Mesodermal cell (in vitro differentiated cells): ENCODE measurements at regions not wholly inside any gene's neighbourhood (a gene's known extent, or its start where the extent isn't known, plus 50 kb on each side); places are given as distances from the start of the nearest gene placed in this dataset.
A peak's percentile ranks its signal among the peaks of the same experiment; 100 is the strongest.

Source experiments
- H3K27ac ChIP-seq: 2 replicates; pipeline ENCODE4 v1.7.0; 2013; ENCODE audit warnings: mild to moderate bottlenecking, low read depth, low read length, moderate library complexity; ENCODE audit not compliant: severe bottlenecking
- H3K36me3 ChIP-seq: 2 replicates; pipeline ENCODE4 v1.7.1; 2013; ENCODE audit warnings: mild to moderate bottlenecking, low read length, moderate library complexity; ENCODE audit not compliant: control insufficient read depth, insufficient read depth
- H3K4me1 ChIP-seq: one replicate; pipeline ENCODE4 v1.7.1; 2013; ENCODE audit warnings: mild to moderate bottlenecking, low read length; ENCODE audit not compliant: insufficient read depth, control insufficient read depth, poor library complexity, severe bottlenecking
- H3K4me3 ChIP-seq: 2 replicates; pipeline ENCODE4 v1.7.0; 2013; ENCODE audit warnings: low read length, control low read depth, mild to moderate bottlenecking; ENCODE audit not compliant: insufficient read depth, poor library complexity, severe bottlenecking; ENCODE audit errors: extremely low read depth
- H3K9me3 ChIP-seq: 2 replicates; pipeline ENCODE4 v1.7.1; 2013; ENCODE audit warnings: mild to moderate bottlenecking, low read length, moderate library complexity; ENCODE audit not compliant: control insufficient read depth
- whole genome bisulfite sequencing, 2 experiments: methylation state at CpG; one replicate each; pipeline ENCODE4 v1.1.5; 2013; ENCODE audit warnings: missing lambda C conversion rate in 2 of 2; ENCODE audit not compliant: insufficient coverage in 2 of 2; 5-methylcytosine and 5-hydroxymethylcytosine counted together

- H3K27ac ChIP-seq: no peak overlapping the region
- no peaks in the 10 kb centered on the region for H3K9me3 ChIP-seq
- H3K36me3 ChIP-seq: no peaks in the 10 kb centered on the region
- WGBS, 2 experiments: no CpG with 5 or more reads among the region's 1 CpG
- no peaks in the 10 kb centered on the region for H3K4me1 ChIP-seq
- H3K4me3 ChIP-seq: no peak overlapping the region
These were observed 576.8 kb downstream of the GBA3 start for GRCh38 chr4:23269566-23269965.

- WGBS, 2 experiments: 100% methylated on average over 1 of the region's 3 CpGs; no CpG with 5 or more reads in 1 of the 2 experiments
- no peaks in the 10 kb centered on the region for H3K36me3 ChIP-seq
- no peaks in the 10 kb centered on the region for H3K4me1 ChIP-seq
- H3K27ac ChIP-seq: no peak overlapping the region
- H3K4me3 ChIP-seq: no peak overlapping the region
- H3K9me3 ChIP-seq: no peaks in the 10 kb centered on the region
These were observed 575.5 kb downstream of the GBA3 start for GRCh38 chr4:23268072-23268771.

- Histone ChIP-seq H3K27ac (no peak overlapping the region), H3K4me1 (no peaks in the 10 kb centered on the region), H3K36me3 (no peaks in the 10 kb centered on the region), H3K4me3 (no peak overlapping the region), H3K9me3 (no peaks in the 10 kb centered on the region)
- WGBS, 2 experiments: 60 to 71% methylated on average over 1 of the region's 3 CpGs
These were observed 573.7 kb downstream of the GBA3 start for GRCh38 chr4:23266401-23266800.

GRCh38 chr4:23260511-23260910 is 567.8 kb downstream of the GBA3 start:
- WGBS, 2 experiments: no CpG with 5 or more reads among the region's 1 CpG
- no peaks in the 10 kb centered on the region for H3K36me3 ChIP-seq

GRCh38 chr4:23245203-23245832 is 552.6 kb downstream of the GBA3 start:
- Histone ChIP-seq H3K27ac (no peak overlapping the region), H3K4me1 (no peaks in the 10 kb centered on the region), H3K9me3 (no peaks in the 10 kb centered on the region), H3K36me3 (no peaks in the 10 kb centered on the region), H3K4me3 (no peak overlapping the region)
- 80% methylated on average over 1 to 2 of the region's 3 CpGs for WGBS, 2 experiments

More at GRCh38 chr4:23260511-23260910, 567.8 kb downstream of the GBA3 start:
- H3K27ac ChIP-seq: no peak overlapping the region
- no peak overlapping the region for H3K4me3 ChIP-seq
- H3K4me1 ChIP-seq: no peaks in the 10 kb centered on the region
- H3K9me3 ChIP-seq: no peaks in the 10 kb centered on the region

DNA sequence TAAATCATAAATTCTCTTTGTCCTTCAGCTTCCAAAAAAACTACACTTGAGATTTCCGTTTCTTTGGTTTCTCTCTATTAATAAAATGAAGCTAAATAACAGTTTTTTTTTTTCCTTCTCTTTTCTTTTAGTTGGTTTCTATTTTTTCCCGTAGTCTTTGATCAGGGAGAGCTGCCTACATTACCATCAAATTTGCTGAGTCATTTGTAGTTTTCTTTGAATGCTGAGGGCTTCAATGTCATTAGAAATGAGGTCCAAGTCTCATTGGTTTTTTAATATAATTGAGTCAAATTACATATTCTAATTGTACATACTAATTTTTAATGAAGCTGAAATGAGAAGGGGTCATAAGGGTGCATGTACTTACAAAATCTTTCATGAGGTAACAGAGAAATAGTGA is 550.2 kb downstream of the GBA3 start:
- Histone ChIP-seq H3K27ac (no peak overlapping the region), H3K4me3 (no peak overlapping the region), H3K4me1 (no peaks in the 10 kb centered on the region), H3K9me3 (no peaks in the 10 kb centered on the region), H3K36me3 (no peaks in the 10 kb centered on the region)
- no CpG with 5 or more reads among the region's 2 CpGs for WGBS, 2 experiments

- 90% methylated on average over 2 of the region's 5 CpGs; no CpG with 5 or more reads in 1 of the 2 experiments for WGBS, 2 experiments
- no peak overlapping the region for H3K4me3 ChIP-seq
- peaks cover under 1% of the 10 kb centered on the region for H3K4me1 ChIP-seq
- no peaks in the 10 kb centered on the region for H3K36me3 ChIP-seq
- H3K9me3 ChIP-seq: no peaks in the 10 kb centered on the region
- no peak overlapping the region for H3K27ac ChIP-seq
These were observed 548.7 kb downstream of the GBA3 start for GRCh38 chr4:23241408-23241807.

DNA sequence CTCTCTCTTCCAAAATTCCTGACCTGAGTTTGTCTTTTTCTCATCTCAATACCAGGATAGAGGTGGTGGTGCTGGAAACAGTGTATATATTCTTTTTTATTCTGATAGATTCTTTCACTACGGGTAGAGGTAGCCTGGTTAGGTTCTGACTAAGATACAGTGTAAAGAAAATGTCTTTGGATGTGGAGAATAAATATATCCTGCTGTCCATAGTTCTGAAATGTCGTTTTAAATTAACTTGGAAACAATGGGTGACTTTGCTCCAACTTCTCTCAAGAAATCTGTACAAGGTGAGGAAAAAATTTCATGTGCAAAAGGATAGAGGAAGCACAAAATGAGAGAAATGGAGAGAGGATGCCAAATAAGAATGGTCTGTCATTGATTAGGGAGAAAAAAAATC is 546.1 kb downstream of the GBA3 start:
- WGBS, 2 experiments: 100% methylated on average over 1 of the region's 2 CpGs
- Histone ChIP-seq H3K36me3 (no peaks in the 10 kb centered on the region), H3K27ac (no peak overlapping the region), H3K4me1 (peaks cover 9% of the 10 kb centered on the region), H3K9me3 (no peaks in the 10 kb centered on the region), H3K4me3 (no peak overlapping the region)

DNA sequence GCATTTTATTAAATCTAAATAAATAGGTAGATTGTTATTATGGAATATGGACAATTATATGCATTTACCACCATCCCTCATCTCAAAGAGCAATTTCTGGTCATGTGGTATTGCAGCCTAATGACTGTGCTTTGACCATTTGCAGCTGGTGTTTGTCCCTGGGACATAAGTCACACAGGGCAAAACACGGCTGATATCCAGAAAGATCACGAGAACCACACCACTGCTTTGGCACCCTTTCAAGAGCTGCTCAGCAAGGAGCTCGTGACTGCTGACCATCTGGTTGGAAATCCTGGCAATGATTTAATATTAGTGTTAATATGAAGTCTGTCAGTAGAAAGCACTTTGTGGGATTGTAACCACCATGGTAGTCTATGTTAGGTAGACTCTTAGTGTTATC is 545.0 kb downstream of the GBA3 start:
- Histone ChIP-seq H3K9me3 (no peaks in the 10 kb centered on the region), H3K4me1 (peaks cover 9% of the 10 kb centered on the region), H3K36me3 (no peaks in the 10 kb centered on the region), H3K27ac (no peak overlapping the region), H3K4me3 (no peak overlapping the region)
- 88 to 94% methylated on average over 3 of the region's 3 CpGs for WGBS, 2 experiments

DNA sequence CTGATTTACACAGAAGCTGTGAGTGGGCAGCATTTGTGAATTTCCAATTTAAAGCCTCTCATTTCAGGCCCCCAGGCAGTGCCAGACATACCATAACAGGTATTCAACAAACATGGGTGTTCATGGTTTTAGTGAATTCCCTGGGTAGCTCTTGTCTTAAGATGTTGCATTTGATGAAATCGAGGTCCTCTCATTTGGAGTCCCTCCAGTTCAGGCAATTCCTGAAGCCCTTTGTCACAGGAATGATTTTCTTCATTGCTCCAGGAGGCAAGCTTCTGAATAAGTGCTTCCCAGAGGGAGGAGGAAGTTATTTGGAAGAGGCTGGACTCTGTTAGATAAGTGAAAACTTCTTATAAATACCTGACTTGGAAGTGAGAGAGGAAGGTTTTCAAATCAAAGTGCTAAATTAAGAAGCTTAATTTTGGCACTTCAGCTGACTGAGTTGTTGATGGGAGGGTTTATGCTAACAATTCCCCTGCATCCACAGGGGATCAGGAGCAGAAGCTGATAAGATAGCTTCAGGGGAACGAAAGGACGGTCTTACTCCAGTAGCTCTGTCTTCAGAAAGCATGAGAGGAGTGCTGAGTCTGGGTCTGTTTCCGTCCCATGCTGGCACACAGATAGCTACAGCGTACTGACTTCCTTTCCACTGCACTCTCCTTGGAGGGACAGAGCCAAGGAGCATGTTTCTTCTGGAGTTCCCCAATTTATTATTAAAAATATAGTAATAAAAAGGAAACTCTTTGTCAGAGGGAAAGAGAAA is 543.1 kb downstream of the GBA3 start:
- WGBS, 2 experiments: 7 to 44% methylated on average over 1 to 3 of the region's 5 CpGs
- no peaks in the 10 kb centered on the region for H3K9me3 ChIP-seq
- H3K27ac ChIP-seq: peak overlapping the region; percentile 73
- peaks cover 9% of the 10 kb centered on the region for H3K4me1 ChIP-seq
- H3K4me3 ChIP-seq: no peak overlapping the region
- no peaks in the 10 kb centered on the region for H3K36me3 ChIP-seq
